SK-N-SH treated with all-trans-retinoic acid at 6 μM for 48 hours (cell line): ENCODE measurements at regions not wholly inside any gene's neighbourhood (a gene's known extent, or its start where the extent isn't known, plus 50 kb on each side); places are given as distances from the start of the nearest gene placed in this dataset.

Experiments
- ATAC-seq: fragments of 200-7000 bp; cut with Tn5 transposase; 3 replicates; pipeline ENCODE4 v1.9.1; 2020; ENCODE audit warnings: mild to moderate bottlenecking, moderate library complexity
- BACH2 ChIP-seq: fragments of 250-450 bp; sonication (Bioruptor Pico); IDR thresholded peaks from 2 replicates; pipeline ENCODE4 v1.9.0; 2021; ENCODE audit warnings: mild to moderate bottlenecking, borderline replicate concordance
- CREB5 ChIP-seq: fragments of 250-450 bp; sonication (Bioruptor Pico); IDR thresholded peaks from 2 replicates; pipeline ENCODE4 v1.5.1; 2020; ENCODE audit warnings: low read depth, mild to moderate bottlenecking, moderate library complexity
- CSDC2 ChIP-seq: fragments of 250-450 bp; sonication (Bioruptor Pico); IDR thresholded peaks from 2 replicates; pipeline ENCODE4 v1.5.0; 2020; ENCODE audit warnings: mild to moderate bottlenecking, moderate library complexity
- CSRNP3 ChIP-seq: fragments of 250-450 bp; sonication (Bioruptor Pico); IDR thresholded peaks from 2 replicates; pipeline ENCODE4 v1.5.1; 2021; ENCODE audit warnings: mild to moderate bottlenecking, moderate library complexity
- ESRRG ChIP-seq: fragments of 250-450 bp; sonication (Bioruptor Pico); IDR thresholded peaks from 2 replicates; pipeline ENCODE4 v1.6.1; 2021; ENCODE audit warnings: mild to moderate bottlenecking
- GLIS3 ChIP-seq: fragments of 250-450 bp; sonication (Bioruptor Pico); IDR thresholded peaks from 2 replicates; pipeline ENCODE4 v1.5.0; 2020; ENCODE audit warnings: mild to moderate bottlenecking, moderate library complexity
- ISL1 ChIP-seq: fragments of 250-450 bp; sonication (Bioruptor Pico); IDR thresholded peaks from 2 replicates; pipeline ENCODE4 v2.1.2; 2022; ENCODE audit warnings: mild to moderate bottlenecking, moderate library complexity
- OSR1 ChIP-seq: fragments of 250-450 bp; sonication (Bioruptor Pico); IDR thresholded peaks from 2 replicates; pipeline ENCODE4 v1.8.0; 2022; ENCODE audit warnings: moderate library complexity, mild to moderate bottlenecking, inconsistent platforms
- RARB ChIP-seq: fragments of 250-450 bp; sonication (Bioruptor Pico); IDR thresholded peaks from 2 replicates; pipeline ENCODE4 v1.8.0; 2021; ENCODE audit warnings: mild to moderate bottlenecking, moderate library complexity
- SNAI2 ChIP-seq: fragments of 250-450 bp; sonication (Bioruptor Pico); IDR thresholded peaks from 2 replicates; pipeline ENCODE4 v1.5.0; 2020; ENCODE audit warnings: mild to moderate bottlenecking, moderate library complexity
- TCF4 ChIP-seq: fragments of 250-450 bp; sonication (Bioruptor Pico); IDR thresholded peaks from 2 replicates; pipeline ENCODE4 v1.8.0; 2021; ENCODE audit warnings: mild to moderate bottlenecking, moderate library complexity, borderline replicate concordance
- TOX ChIP-seq: fragments of 250-450 bp; sonication (Bioruptor Pico); IDR thresholded peaks from 2 replicates; pipeline ENCODE4 v1.8.0; 2021; ENCODE audit warnings: mild to moderate bottlenecking, moderate library complexity, borderline replicate concordance
- TSHZ2 ChIP-seq: fragments of 250-450 bp; sonication (Bioruptor Pico); IDR thresholded peaks from 2 replicates; pipeline ENCODE4 v1.5.0; 2020; ENCODE audit warnings: mild to moderate bottlenecking, moderate library complexity
- ZC3H10 ChIP-seq: fragments of 250-450 bp; sonication (Bioruptor Pico); IDR thresholded peaks from 2 replicates; pipeline ENCODE4 v1.5.1; 2021; ENCODE audit warnings: mild to moderate bottlenecking, moderate library complexity
- ZFP3 ChIP-seq: fragments of 250-450 bp; sonication (Bioruptor Pico); IDR thresholded peaks from 2 replicates; pipeline ENCODE4 v1.5.0; 2020; ENCODE audit warnings: mild to moderate bottlenecking, moderate library complexity
- ZFP30 ChIP-seq: fragments of 450-650 bp; formaldehyde crosslinking; IDR thresholded peaks from 2 replicates; pipeline ENCODE4 v1.5.0; 2022; ENCODE audit warnings: mild to moderate bottlenecking, moderate library complexity
- ZNF565 ChIP-seq: fragments of 450-650 bp; formaldehyde crosslinking; conservative IDR thresholded peaks from 2 replicates; pipeline ENCODE4 v1.5.0; 2020; ENCODE audit warnings: low read depth, mild to moderate bottlenecking, moderate library complexity
- ZNF70 ChIP-seq: fragments of 450-650 bp; formaldehyde crosslinking; IDR thresholded peaks from 2 replicates; pipeline ENCODE4 v1.5.0; 2020; ENCODE audit warnings: mild to moderate bottlenecking, moderate library complexity
- ZNF8 ChIP-seq: fragments of 450-650 bp; formaldehyde crosslinking; IDR thresholded peaks from 2 replicates; pipeline ENCODE4 v1.5.0; 2020; ENCODE audit warnings: mild to moderate bottlenecking, moderate library complexity
- TF ChIP-seq, protein P1 (sequence below): fragments of 250-450 bp; sonication (Bioruptor Pico); IDR thresholded peaks from 2 replicates; pipeline ENCODE4 v1.8.0; 2021; ENCODE audit warnings: low read depth, mild to moderate bottlenecking, moderate library complexity, borderline replicate concordance
- TF ChIP-seq, protein P2 (sequence below): fragments of 250-450 bp; sonication (Bioruptor Pico); IDR thresholded peaks from 2 replicates; pipeline ENCODE4 v1.8.0; 2020; ENCODE audit warnings: mild to moderate bottlenecking, moderate library complexity, borderline replicate concordance

- TF ChIP-seq CSRNP3 (CRISPR knock-in tag) (no peak), ZC3H10 (CRISPR knock-in tag) (no peak), GLIS3 (CRISPR knock-in tag) (no peak)
Measured at GRCh38 chr10:131440405-131441360, 129.2 kb upstream of the TCERG1L start (continued).

DNA sequence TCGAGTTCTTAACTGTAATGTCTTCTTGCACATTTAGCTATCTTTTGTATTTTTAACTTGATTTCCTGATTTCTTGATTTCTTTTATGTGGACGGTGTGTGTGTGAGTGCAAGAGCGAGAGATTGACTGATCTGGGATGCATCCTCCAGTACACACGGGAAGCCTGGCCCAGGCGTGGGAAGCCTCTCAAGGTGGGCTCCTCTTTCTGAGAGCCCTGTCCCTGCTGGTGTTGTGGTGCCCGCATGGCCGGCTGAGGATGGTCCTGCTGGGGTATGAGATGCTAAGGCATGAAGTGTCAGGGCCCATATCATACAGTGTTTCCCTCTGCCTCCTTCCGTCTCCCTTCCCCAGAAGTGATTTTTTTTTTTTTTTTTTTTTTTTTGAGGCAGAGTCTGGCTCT, 130.8 kb upstream of the TCERG1L start:
- no peak for TF ChIP-seq SNAI2 (CRISPR knock-in tag)
- no peak for TF ChIP-seq ZNF70 (CRISPR knock-in tag)
- no peak for TF ChIP-seq ZFP30
- TF ChIP-seq ZNF565 = no peak
- TF ChIP-seq ZC3H10 (CRISPR knock-in tag) = no peak
- no peak for TF ChIP-seq TCF4 (CRISPR knock-in tag)
- no peak for TF ChIP-seq ISL1 (CRISPR knock-in tag)
- TF ChIP-seq TSHZ2 = no peak
- no peak for TF ChIP-seq GLIS3 (CRISPR knock-in tag)
- TF ChIP-seq CSRNP3 (CRISPR knock-in tag) = no peak
- TF ChIP-seq OSR1 (CRISPR knock-in tag) = no peak
- no peak for ATAC-seq

DNA sequence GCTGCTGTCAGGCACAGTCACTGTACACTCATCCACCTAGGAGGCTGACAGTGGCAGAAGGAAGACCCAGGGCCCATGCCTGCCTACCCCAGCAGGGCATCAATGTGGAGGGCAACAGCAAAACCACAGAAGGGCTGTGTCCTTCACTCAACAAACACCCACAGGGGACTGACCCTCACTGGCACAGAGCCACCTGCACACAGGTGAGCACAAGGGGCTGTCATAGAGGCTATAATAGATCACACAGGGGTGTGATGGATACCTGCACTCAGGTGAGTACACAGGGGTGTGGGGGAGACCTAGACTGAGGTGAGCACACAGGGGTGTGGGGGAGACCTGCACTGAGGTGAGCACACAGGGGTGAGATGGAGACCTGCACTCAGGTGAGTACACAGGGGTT, 132.8 kb upstream of the TCERG1L start:
- no peak for ATAC-seq
- TF ChIP-seq CSDC2 (CRISPR knock-in tag) = no peak
- TF ChIP-seq CREB5 (CRISPR knock-in tag) = no peak
- no peak for TF ChIP-seq ZNF565
- TF ChIP-seq RARB = no peak
- no peak for TF ChIP-seq ISL1 (CRISPR knock-in tag)
- TF ChIP-seq OSR1 (CRISPR knock-in tag) = no peak
- TF ChIP-seq ZFP3 (CRISPR knock-in tag) = no peak
- no peak for TF ChIP-seq TCF4 (CRISPR knock-in tag)
- TF ChIP-seq, protein P1, sequence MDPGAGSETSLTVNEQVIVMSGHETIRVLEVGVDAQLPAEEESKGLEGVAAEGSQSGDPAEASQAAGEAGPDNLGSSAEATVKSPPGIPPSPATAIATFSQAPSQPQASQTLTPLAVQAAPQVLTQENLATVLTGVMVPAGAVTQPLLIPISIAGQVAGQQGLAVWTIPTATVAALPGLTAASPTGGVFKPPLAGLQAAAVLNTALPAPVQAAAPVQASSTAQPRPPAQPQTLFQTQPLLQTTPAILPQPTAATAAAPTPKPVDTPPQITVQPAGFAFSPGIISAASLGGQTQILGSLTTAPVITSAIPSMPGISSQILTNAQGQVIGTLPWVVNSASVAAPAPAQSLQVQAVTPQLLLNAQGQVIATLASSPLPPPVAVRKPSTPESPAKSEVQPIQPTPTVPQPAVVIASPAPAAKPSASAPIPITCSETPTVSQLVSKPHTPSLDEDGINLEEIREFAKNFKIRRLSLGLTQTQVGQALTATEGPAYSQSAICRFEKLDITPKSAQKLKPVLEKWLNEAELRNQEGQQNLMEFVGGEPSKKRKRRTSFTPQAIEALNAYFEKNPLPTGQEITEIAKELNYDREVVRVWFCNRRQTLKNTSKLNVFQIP (CRISPR knock-in tag) = no peak
- no peak for TF ChIP-seq ZNF8 (CRISPR knock-in tag)
- TF ChIP-seq CSRNP3 (CRISPR knock-in tag) = no peak
- TF ChIP-seq TSHZ2 = no peak
- no peak for TF ChIP-seq BACH2 (CRISPR knock-in tag)
- no peak for TF ChIP-seq ZNF70 (CRISPR knock-in tag)
- no peak for TF ChIP-seq TOX (CRISPR knock-in tag)
- TF ChIP-seq, protein P2, sequence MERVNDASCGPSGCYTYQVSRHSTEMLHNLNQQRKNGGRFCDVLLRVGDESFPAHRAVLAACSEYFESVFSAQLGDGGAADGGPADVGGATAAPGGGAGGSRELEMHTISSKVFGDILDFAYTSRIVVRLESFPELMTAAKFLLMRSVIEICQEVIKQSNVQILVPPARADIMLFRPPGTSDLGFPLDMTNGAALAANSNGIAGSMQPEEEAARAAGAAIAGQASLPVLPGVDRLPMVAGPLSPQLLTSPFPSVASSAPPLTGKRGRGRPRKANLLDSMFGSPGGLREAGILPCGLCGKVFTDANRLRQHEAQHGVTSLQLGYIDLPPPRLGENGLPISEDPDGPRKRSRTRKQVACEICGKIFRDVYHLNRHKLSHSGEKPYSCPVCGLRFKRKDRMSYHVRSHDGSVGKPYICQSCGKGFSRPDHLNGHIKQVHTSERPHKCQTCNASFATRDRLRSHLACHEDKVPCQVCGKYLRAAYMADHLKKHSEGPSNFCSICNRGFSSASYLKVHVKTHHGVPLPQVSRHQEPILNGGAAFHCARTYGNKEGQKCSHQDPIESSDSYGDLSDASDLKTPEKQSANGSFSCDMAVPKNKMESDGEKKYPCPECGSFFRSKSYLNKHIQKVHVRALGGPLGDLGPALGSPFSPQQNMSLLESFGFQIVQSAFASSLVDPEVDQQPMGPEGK (CRISPR knock-in tag) = no peak
- TF ChIP-seq ESRRG (CRISPR knock-in tag) = no peak
